IMR-90 (cell line): ENCODE measurements at regions not wholly inside any gene's neighbourhood (a gene's known extent, or its start where the extent isn't known, plus 50 kb on each side); places are given as distances from the start of the nearest gene placed in this dataset.

ENCODE experiments used
- CHD1 ChIP-seq: IDR thresholded peaks from 2 replicates; pipeline ENCODE4 v1.6.1; 2012; ENCODE audit warnings: low read depth, low read length, improper control_type of control experiment
- CTCF ChIP-seq: conservative IDR thresholded peaks from 2 replicates; pipeline ENCODE4 v1.5.1; 2012; ENCODE audit warnings: mild to moderate bottlenecking, low read depth, low read length, improper control_type of control experiment
- ELK1 ChIP-seq: fragments of 150-350 bp; IDR thresholded peaks from 2 replicates; pipeline ENCODE4 v1.6.1; 2016; ENCODE audit warnings: low read depth, mild to moderate bottlenecking, low read length, moderate library complexity, borderline replicate concordance
- POLR2A ChIP-seq: IDR thresholded peaks from 2 replicates; pipeline ENCODE4 v1.6.1; 2012; ENCODE audit warnings: mild to moderate bottlenecking, low read depth, low read length

GRCh38 chr20:48146877-48147276, 361.6 kb upstream of the SULF2 start:
- TF ChIP-seq CTCF, result no peak
- TF ChIP-seq POLR2A, result no peak
- no peak for TF ChIP-seq CHD1
- TF ChIP-seq ELK1, result no peak
